Adrenal gland (tissue), 9 donors: ENCODE measurements at regions not wholly inside any gene's neighbourhood (a gene's known extent, or its start where the extent isn't known, plus 50 kb on each side); places are given as distances from the start of the nearest gene placed in this dataset.

Experiments
- DNase-seq, 7 donors: peaks; one replicate each; pipeline ENCODE4 v3.0.0-alpha.2; 2019 to 2020
- H3K27ac ChIP-seq, 5 donors: fragments of 200-600 bp; sonication (generic) in 4 of 5; 1 replicate in 3 of 5; 2 replicates in 2 of 5; pipeline versions ENCODE4 v1.5.1 to v1.8.0; 2016 to 2020; ENCODE audit warnings: mild to moderate bottlenecking in 1 of 5
- H3K27me3 ChIP-seq: fragments of 200-600 bp; 2 replicates; pipeline ENCODE4 v1.8.0; 2021
- H3K36me3 ChIP-seq, 2 donors: fragments of 200-600 bp; replicated peaks in 1 of 2; 1 replicate in 1 of 2; 2 replicates in 1 of 2; pipeline versions ENCODE4 v1.5.1 to v1.8.0; 2018 to 2022
- H3K4me1 ChIP-seq, 2 donors: fragments of 200-600 bp; replicated peaks in 1 of 2; 1 replicate in 1 of 2; 2 replicates in 1 of 2; pipeline versions ENCODE4 v1.5.1 to v1.8.0; 2018 to 2021
- H3K4me3 ChIP-seq, 4 donors: fragments of 200-600 bp; sonication (generic) in 3 of 4; one replicate each; pipeline ENCODE4 v1.5.1; 2016 to 2018
- H3K9me3 ChIP-seq, 3 donors: fragments of 200-600 bp; sonication (generic) in 1 of 3; replicated peaks in 1 of 3; 1 replicate in 2 of 3; 2 replicates in 1 of 3; pipeline versions ENCODE4 v1.5.1 to v1.8.0; 2016 to 2021
- CTCF ChIP-seq, 6 experiments: fragments of 450-650 bp in 4 of 6; fragments of 200-600 bp in 2 of 6; sonication (generic) in 1 of 6; IDR thresholded peaks; 1 replicate in 5 of 6; 2 replicates in 1 of 6; pipeline versions ENCODE4 v1.5.1 to v1.8.0; 2016 to 2021; ENCODE audit warnings: antibody characterized with exemption in 6 of 6, mild to moderate bottlenecking in 2 of 6, moderate library complexity in 1 of 6
- POLR2A ChIP-seq, 2 donors: fragments of 450-650 bp; IDR thresholded peaks; one replicate each; pipeline ENCODE4 v1.6.1; 2017; ENCODE audit warnings: antibody characterized with exemption in 2 of 2, mild to moderate bottlenecking in 2 of 2, moderate library complexity in 1 of 2
- WGBS, 4 donors: extraction: QIAGEN DNeasy Blood & Tissue Kit in 2 of 4; methylation state at CpG; one replicate each; pipeline versions ENCODE4 v1.1.5 to v1.1.7; 2013 to 2017; 5-methylcytosine and 5-hydroxymethylcytosine counted together
- intact Hi-C, 2 donors: fragments of 100-400 bp; cut with DNase I; formaldehyde crosslinking; loops; one replicate each; pipeline versions ENCODE4 v1.14.1 to v1.15.0; 2022 to 2023
- donor health status: healthy with polysubstance abuse.
- donor health status: Bipolar disorder and iron deficiency.
- donor health status: DM: yes; HTN: yes; CAD: no.
- donor health status: DM: no; HTN: no; CAD: no.
- donor health status: DM: no; HTN: no; CAD: no.

GRCh38 chr4:145427991-145428390 lies 53.7 kb upstream of the SMAD1 start:
- no peaks in the 10 kb centered on the region for H3K9me3 ChIP-seq
- H3K4me3 ChIP-seq: no peak overlapping the region
- no peaks in the 10 kb centered on the region for H3K4me1 ChIP-seq
- no peaks in the 10 kb centered on the region for H3K27me3 ChIP-seq
- 57 to 63% (median 60%) methylated on average over 3 of the region's 3 CpGs for WGBS, 4 donors
- DNase-seq: no peak
- TF ChIP-seq CTCF (IDR thresholded peaks at IDR 0.05): no peak
- TF ChIP-seq POLR2A (IDR thresholded peaks at IDR 0.05): no peak
- H3K27ac ChIP-seq: no peak overlapping the region
- H3K36me3 ChIP-seq: no peaks in the 10 kb centered on the region
- intact Hi-C loops: no loop called here

- Histone ChIP-seq H3K9me3 (no peaks in the 10 kb centered on the region), H3K4me1 (no peaks in the 10 kb centered on the region), H3K27ac (no peak overlapping the region), H3K36me3 (no peaks in the 10 kb centered on the region), H3K27me3 (no peaks in the 10 kb centered on the region), H3K4me3 (no peak overlapping the region)
- no peak for DNase-seq
- 59 to 75% (median 63%) methylated on average over 2 of the region's 2 CpGs for WGBS, 4 donors
- intact Hi-C loops: no loop called here
- TF ChIP-seq POLR2A (IDR thresholded peaks at IDR 0.05) (no peak), CTCF (IDR thresholded peaks at IDR 0.05) (no peak)
Measured at GRCh38 chr4:145427221-145427620, 54.4 kb upstream of the SMAD1 start.

- no peak overlapping the region for H3K27ac ChIP-seq
- TF ChIP-seq POLR2A (IDR thresholded peaks at IDR 0.05) (no peak), CTCF (IDR thresholded peaks at IDR 0.05) (no peak)
- WGBS, 4 donors: 79 to 84% (median 83%) methylated on average over 5 of the region's 5 CpGs
- no peaks in the 10 kb centered on the region for H3K9me3 ChIP-seq
- no peak overlapping the region for H3K4me3 ChIP-seq
- H3K27me3 ChIP-seq: no peaks in the 10 kb centered on the region
- no peaks in the 10 kb centered on the region for H3K36me3 ChIP-seq
- H3K4me1 ChIP-seq: no peaks in the 10 kb centered on the region
- no peak for DNase-seq
- intact Hi-C loops: no loop called here
Measured at GRCh38 chr4:145423017-145423708, 58.5 kb upstream of the SMAD1 start.

GRCh38 chr4:145420595-145421214 lies 60.9 kb upstream of the SMAD1 start:
- TF ChIP-seq POLR2A (IDR thresholded peaks at IDR 0.05) (no peak), CTCF (IDR thresholded peaks at IDR 0.05) (no peak)
- no peaks in the 10 kb centered on the region for H3K27me3 ChIP-seq
- no peak for DNase-seq

More at GRCh38 chr4:145420595-145421214, 60.9 kb upstream of the SMAD1 start:
- no peaks in the 10 kb centered on the region for H3K9me3 ChIP-seq
- H3K4me3 ChIP-seq: no peak overlapping the region
- H3K36me3 ChIP-seq: no peaks in the 10 kb centered on the region
- no peak overlapping the region for H3K27ac ChIP-seq
- no peaks in the 10 kb centered on the region for H3K4me1 ChIP-seq
- 81 to 93% (median 86%) methylated on average over 2 of the region's 2 CpGs for WGBS, 4 donors
- intact Hi-C loops: no loop called here
